GM12875 (cell line): ENCODE measurements at regions not wholly inside any gene's neighbourhood (a gene's known extent, or its start where the extent isn't known, plus 50 kb on each side); places are given as distances from the start of the nearest gene placed in this dataset.

Experiments
- H3K4me3 ChIP-seq: one replicate; pipeline ENCODE4 v1.5.1; 2011; ENCODE audit warnings: low read depth, low read length, control low read depth
- CTCF ChIP-seq: IDR thresholded peaks from 2 replicates; pipeline ENCODE4 v1.5.1; 2011; ENCODE audit warnings: low read depth, mild to moderate bottlenecking, control low read depth, inconsistent platforms, low read length, moderate library complexity, borderline replicate concordance; ENCODE audit not compliant: insufficient read depth

- H3K4me3 ChIP-seq = no peak overlapping the region
- no peak for TF ChIP-seq CTCF
Measured at GRCh38 chr5:58044166-58044565, 415.7 kb downstream of the PLK2 start.

GRCh38 chr5:58043032-58043945, 416.6 kb downstream of the PLK2 start:
- H3K4me3 ChIP-seq = no peak overlapping the region
- no peak for TF ChIP-seq CTCF

- no peak for TF ChIP-seq CTCF
- H3K4me3 ChIP-seq = no peak overlapping the region
Measured at GRCh38 chr5:58041884-58042283, 418.0 kb downstream of the PLK2 start.

- H3K4me3 ChIP-seq = no peak overlapping the region
- TF ChIP-seq CTCF = no peak
Measured at GRCh38 chr5:58040846-58041245, 419.0 kb downstream of the PLK2 start.

- H3K4me3 ChIP-seq = no peak overlapping the region
- TF ChIP-seq CTCF = no peak
Measured at GRCh38 chr5:58040044-58040443, 419.8 kb downstream of the PLK2 start.

GRCh38 chr5:58037899-58038298, 422.0 kb downstream of the PLK2 start:
- no peak overlapping the region for H3K4me3 ChIP-seq
- TF ChIP-seq CTCF = no peak

GRCh38 chr5:58025809-58026208, 434.1 kb downstream of the PLK2 start:
- TF ChIP-seq CTCF = no peak

More at GRCh38 chr5:58025809-58026208, 434.1 kb downstream of the PLK2 start:
- H3K4me3 ChIP-seq = no peak overlapping the region
